SK-N-SH (cell line): ENCODE measurements at regions not wholly inside any gene's neighbourhood (a gene's known extent, or its start where the extent isn't known, plus 50 kb on each side); places are given as distances from the start of the nearest gene placed in this dataset.

ENCODE experiments used
- FOXM1 ChIP-seq: IDR thresholded peaks from 2 replicates; pipeline ENCODE4 v1.4.0; 2012; ENCODE audit warnings: low read depth, mild to moderate bottlenecking
- MXI1 ChIP-seq: IDR thresholded peaks from 2 replicates; pipeline ENCODE4 v1.6.1; 2012; ENCODE audit warnings: mild to moderate bottlenecking, low read depth, low read length, improper control_type of control experiment
- RAD21 ChIP-seq: IDR thresholded peaks from 2 replicates; pipeline ENCODE4 v1.6.1; 2012; ENCODE audit warnings: mild to moderate bottlenecking, low read length
- SIN3A ChIP-seq: IDR thresholded peaks from 2 replicates; pipeline ENCODE4 v1.6.1; 2012; ENCODE audit warnings: low read depth, mild to moderate bottlenecking, low read length, moderate library complexity, borderline replicate concordance
- TEAD4 ChIP-seq: IDR thresholded peaks from 2 replicates; pipeline ENCODE4 v1.4.0; 2012; ENCODE audit warnings: mild to moderate bottlenecking, borderline replicate concordance; ENCODE audit not compliant: insufficient read depth
- YY1 ChIP-seq: IDR thresholded peaks from 2 replicates; pipeline ENCODE4 v1.4.0; 2012; ENCODE audit warnings: low read depth, mild to moderate bottlenecking
- TF ChIP-seq, protein P1 (sequence below): fragments of 200-600 bp; sonication (generic); IDR thresholded peaks from 2 replicates; pipeline ENCODE4 v1.6.1; 2017; ENCODE audit warnings: antibody characterized with exemption, mild to moderate bottlenecking, moderate library complexity
- TF ChIP-seq, protein P2 (sequence below): IDR thresholded peaks from 2 replicates; pipeline ENCODE4 v1.4.0; 2012; ENCODE audit warnings: low read depth
- TF ChIP-seq, protein P3 (sequence below): IDR thresholded peaks from 2 replicates; pipeline ENCODE4; 2012

DNA sequence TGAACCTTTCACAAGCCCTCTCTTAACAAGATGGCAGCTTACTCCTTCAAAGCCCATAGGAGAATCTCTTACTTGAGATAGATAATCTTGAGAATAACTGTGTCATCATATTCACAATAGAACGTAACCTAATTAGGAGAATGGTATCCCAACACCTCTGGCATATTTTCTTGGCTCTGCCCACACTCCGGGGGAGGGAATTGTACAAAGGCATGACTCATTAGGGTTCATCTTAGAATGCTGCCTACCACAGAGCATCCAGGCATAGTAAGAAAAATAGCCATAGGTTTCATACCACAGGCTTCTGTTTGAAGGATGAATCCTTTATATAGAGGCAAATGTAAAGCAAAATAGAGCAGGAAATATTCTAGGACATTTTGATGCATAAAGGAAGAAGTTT, 1100.6 kb upstream of the CITED2 start:
- TF ChIP-seq TEAD4, result no peak
- no peak for TF ChIP-seq YY1
- TF ChIP-seq FOXM1, result no peak
- TF ChIP-seq, protein P1, sequence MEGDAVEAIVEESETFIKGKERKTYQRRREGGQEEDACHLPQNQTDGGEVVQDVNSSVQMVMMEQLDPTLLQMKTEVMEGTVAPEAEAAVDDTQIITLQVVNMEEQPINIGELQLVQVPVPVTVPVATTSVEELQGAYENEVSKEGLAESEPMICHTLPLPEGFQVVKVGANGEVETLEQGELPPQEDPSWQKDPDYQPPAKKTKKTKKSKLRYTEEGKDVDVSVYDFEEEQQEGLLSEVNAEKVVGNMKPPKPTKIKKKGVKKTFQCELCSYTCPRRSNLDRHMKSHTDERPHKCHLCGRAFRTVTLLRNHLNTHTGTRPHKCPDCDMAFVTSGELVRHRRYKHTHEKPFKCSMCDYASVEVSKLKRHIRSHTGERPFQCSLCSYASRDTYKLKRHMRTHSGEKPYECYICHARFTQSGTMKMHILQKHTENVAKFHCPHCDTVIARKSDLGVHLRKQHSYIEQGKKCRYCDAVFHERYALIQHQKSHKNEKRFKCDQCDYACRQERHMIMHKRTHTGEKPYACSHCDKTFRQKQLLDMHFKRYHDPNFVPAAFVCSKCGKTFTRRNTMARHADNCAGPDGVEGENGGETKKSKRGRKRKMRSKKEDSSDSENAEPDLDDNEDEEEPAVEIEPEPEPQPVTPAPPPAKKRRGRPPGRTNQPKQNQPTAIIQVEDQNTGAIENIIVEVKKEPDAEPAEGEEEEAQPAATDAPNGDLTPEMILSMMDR, result no peak
- no peak for TF ChIP-seq SIN3A
- TF ChIP-seq MXI1, result no peak
- TF ChIP-seq, protein P2, sequence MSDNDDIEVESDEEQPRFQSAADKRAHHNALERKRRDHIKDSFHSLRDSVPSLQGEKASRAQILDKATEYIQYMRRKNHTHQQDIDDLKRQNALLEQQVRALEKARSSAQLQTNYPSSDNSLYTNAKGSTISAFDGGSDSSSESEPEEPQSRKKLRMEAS, result no peak
- no peak for TF ChIP-seq RAD21
- TF ChIP-seq, protein P3, sequence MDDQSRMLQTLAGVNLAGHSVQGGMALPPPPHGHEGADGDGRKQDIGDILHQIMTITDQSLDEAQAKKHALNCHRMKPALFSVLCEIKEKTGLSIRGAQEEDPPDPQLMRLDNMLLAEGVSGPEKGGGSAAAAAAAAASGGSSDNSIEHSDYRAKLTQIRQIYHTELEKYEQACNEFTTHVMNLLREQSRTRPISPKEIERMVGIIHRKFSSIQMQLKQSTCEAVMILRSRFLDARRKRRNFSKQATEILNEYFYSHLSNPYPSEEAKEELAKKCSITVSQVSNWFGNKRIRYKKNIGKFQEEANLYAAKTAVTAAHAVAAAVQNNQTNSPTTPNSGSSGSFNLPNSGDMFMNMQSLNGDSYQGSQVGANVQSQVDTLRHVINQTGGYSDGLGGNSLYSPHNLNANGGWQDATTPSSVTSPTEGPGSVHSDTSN, result no peak
